Glutamatergic neuron (in vitro differentiated cells): ENCODE measurements at regions not wholly inside any gene's neighbourhood (a gene's known extent, or its start where the extent isn't known, plus 50 kb on each side); places are given as distances from the start of the nearest gene placed in this dataset.
"Not testable (repeated sequence)": the region's sequence is repeated elsewhere in the genome, so short reads cannot be mapped to it uniquely, and the experiment has no call there.

ENCODE experiments used
- DNase-seq: peaks from one replicate; pipeline ENCODE4 v3.0.0; 2022
- H3K27ac Mint-ChIP-seq: one replicate; pipeline ENCODE4 v1.8.0; 2020; ENCODE audit warnings: mild to moderate bottlenecking, mixed read lengths, inconsistent platforms; ENCODE audit not compliant: unreplicated experiment
- H3K27me3 Mint-ChIP-seq: one replicate; pipeline ENCODE4 v1.8.0; 2020; ENCODE audit warnings: mild to moderate bottlenecking, moderate library complexity, mixed read lengths, inconsistent platforms; ENCODE audit not compliant: unreplicated experiment
- H3K36me3 Mint-ChIP-seq: one replicate; pipeline ENCODE4 v1.8.0; 2020; ENCODE audit warnings: mild to moderate bottlenecking, mixed read lengths, inconsistent platforms; ENCODE audit not compliant: unreplicated experiment
- H3K4me1 Mint-ChIP-seq: one replicate; pipeline ENCODE4 v1.8.0; 2020; ENCODE audit warnings: mild to moderate bottlenecking, low read depth, mixed read lengths, inconsistent platforms; ENCODE audit not compliant: unreplicated experiment
- H3K4me3 Mint-ChIP-seq: one replicate; pipeline ENCODE4 v1.8.0; 2020; ENCODE audit warnings: mild to moderate bottlenecking, mixed read lengths, inconsistent platforms; ENCODE audit not compliant: unreplicated experiment
- H3K9me3 Mint-ChIP-seq: one replicate; pipeline ENCODE4 v1.8.0; 2020; ENCODE audit warnings: mild to moderate bottlenecking, moderate library complexity, mixed read lengths, inconsistent platforms; ENCODE audit not compliant: unreplicated experiment
- CTCF ChIP-seq: fragments of 200-600 bp; sonication (generic); IDR thresholded peaks from one replicate; pipeline ENCODE4 v1.5.0; 2021; ENCODE audit not compliant: partially characterized antibody, unreplicated experiment

- no peak for TF ChIP-seq CTCF
- H3K27ac Mint-ChIP-seq, result no peak overlapping the region
- no peak overlapping the region for H3K4me3 Mint-ChIP-seq
- peaks cover 2% of the 10 kb centered on the region for H3K9me3 Mint-ChIP-seq
- H3K4me1 Mint-ChIP-seq, result peaks cover 3% of the 10 kb centered on the region
- DNase-seq, result no peak
- H3K36me3 Mint-ChIP-seq, result peaks cover 6% of the 10 kb centered on the region
- H3K27me3 Mint-ChIP-seq, result no peaks in the 10 kb centered on the region
These were observed 297.7 kb upstream of the CLEC14A start for GRCh38 chr14:38553586-38553985.

GRCh38 chr14:38549564-38549963 lies 293.7 kb upstream of the CLEC14A start:
- Mint-ChIP-seq H3K4me1 (no peaks in the 10 kb centered on the region), H3K4me3 (no peak overlapping the region), H3K27ac (no peak overlapping the region), H3K9me3 (no peaks in the 10 kb centered on the region), H3K27me3 (no peaks in the 10 kb centered on the region), H3K36me3 (no peaks in the 10 kb centered on the region)
- no peak for TF ChIP-seq CTCF
- no peak for DNase-seq

DNA sequence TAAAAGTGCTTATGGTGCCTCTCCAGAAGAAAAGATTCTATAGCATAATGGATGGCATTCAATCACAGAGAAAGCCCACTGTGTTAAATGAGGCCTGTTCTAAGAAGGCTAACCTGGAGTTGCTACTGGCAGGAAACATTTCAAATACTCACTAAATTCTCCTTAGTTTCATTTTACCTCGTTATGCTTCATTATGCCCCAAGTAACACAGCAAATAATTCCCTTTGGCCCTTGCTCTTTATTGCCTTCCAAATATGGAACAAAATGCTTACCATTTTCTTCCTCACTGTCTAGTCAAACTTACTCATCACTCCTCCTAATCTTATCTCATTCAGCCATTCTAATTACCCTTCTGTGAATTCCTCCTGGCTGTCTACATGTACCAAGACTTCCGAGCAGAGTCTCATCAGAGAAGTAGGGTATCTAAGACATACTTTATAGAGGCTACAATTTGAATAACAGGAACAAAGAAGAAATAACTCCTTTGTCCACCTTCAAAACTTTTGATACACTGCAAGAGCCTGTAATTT lies 292.1 kb upstream of the CLEC14A start:
- H3K4me1 Mint-ChIP-seq, result no peaks in the 10 kb centered on the region
- no peaks in the 10 kb centered on the region for H3K36me3 Mint-ChIP-seq
- TF ChIP-seq CTCF, result no peak
- DNase-seq, result no peak
- H3K27me3 Mint-ChIP-seq, result no peaks in the 10 kb centered on the region
- no peak overlapping the region for H3K27ac Mint-ChIP-seq
- no peak overlapping the region for H3K4me3 Mint-ChIP-seq
- no peaks in the 10 kb centered on the region for H3K9me3 Mint-ChIP-seq

- no peaks in the 10 kb centered on the region for H3K4me1 Mint-ChIP-seq
- no peak for DNase-seq
- no peaks in the 10 kb centered on the region for H3K36me3 Mint-ChIP-seq
- no peak for TF ChIP-seq CTCF
- no peak overlapping the region for H3K4me3 Mint-ChIP-seq
- no peaks in the 10 kb centered on the region for H3K27me3 Mint-ChIP-seq
- H3K9me3 Mint-ChIP-seq, result no peaks in the 10 kb centered on the region
- no peak overlapping the region for H3K27ac Mint-ChIP-seq
These were observed 291.1 kb upstream of the CLEC14A start for GRCh38 chr14:38546932-38547551.

DNA sequence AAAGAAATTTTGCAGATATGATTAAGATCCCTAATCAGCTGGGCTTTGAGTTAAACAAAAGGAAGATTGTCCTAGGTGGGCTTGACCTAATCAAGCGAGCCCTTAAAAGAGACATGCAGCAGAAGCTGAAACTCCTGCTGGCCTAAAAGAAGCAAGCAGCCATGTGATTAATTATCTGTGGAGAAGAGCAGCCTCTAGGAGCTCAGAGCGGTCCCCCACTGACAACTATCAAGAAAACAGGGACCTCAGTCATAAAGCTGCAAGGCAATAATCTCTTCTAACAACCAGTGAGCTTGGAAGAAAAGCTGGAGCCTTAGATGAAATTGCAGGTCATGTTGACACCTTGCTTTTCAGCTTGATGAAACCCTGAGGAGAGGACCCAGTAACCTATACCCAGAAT lies 288.9 kb upstream of the CLEC14A start:
- Mint-ChIP-seq H3K27ac (no peak overlapping the region), H3K36me3 (no peaks in the 10 kb centered on the region), H3K4me1 (no peaks in the 10 kb centered on the region), H3K27me3 (no peaks in the 10 kb centered on the region), H3K4me3 (no peak overlapping the region), H3K9me3 (no peaks in the 10 kb centered on the region)
- no peak for TF ChIP-seq CTCF
- DNase-seq, result no peak

GRCh38 chr14:38543851-38544250 lies 288.0 kb upstream of the CLEC14A start:
- not testable (repeated sequence) for H3K4me3 Mint-ChIP-seq, H3K27ac Mint-ChIP-seq, DNase-seq, H3K36me3 Mint-ChIP-seq, H3K4me1 Mint-ChIP-seq, H3K27me3 Mint-ChIP-seq, H3K9me3 Mint-ChIP-seq

DNA sequence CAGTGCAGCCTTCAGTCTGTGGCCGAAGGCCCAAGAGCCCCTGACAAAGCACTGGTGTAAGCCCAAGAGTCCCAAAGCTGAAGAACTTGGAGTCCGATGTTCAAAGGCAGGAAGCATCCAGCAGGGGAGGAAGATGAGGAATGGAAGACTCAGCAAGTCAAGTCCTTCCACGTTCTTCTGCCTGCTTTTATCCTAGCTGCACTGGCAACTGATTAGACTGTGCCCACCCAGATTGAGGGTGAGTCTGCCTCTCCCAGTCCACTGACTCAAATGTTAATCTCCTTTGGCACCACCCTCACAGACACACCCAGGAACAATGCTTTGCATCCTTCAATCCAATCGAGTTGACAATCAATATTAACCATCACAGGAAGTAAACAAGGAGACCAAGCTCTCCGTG lies 282.2 kb upstream of the CLEC14A start:
- H3K4me3 Mint-ChIP-seq, DNase-seq, H3K36me3 Mint-ChIP-seq, H3K9me3 Mint-ChIP-seq, H3K27ac Mint-ChIP-seq, H3K27me3 Mint-ChIP-seq, H3K4me1 Mint-ChIP-seq: not testable (repeated sequence)
